Left ventricle myocardium superior (tissue), 1 donor: ENCODE measurements at regions not wholly inside any gene's neighbourhood (a gene's known extent, or its start where the extent isn't known, plus 50 kb on each side); places are given as distances from the start of the nearest gene placed in this dataset.

Source experiments
- ATAC-seq: fragments of 200-7000 bp; cut with Tn5 transposase; one replicate; pipeline ENCODE4 v1.9.1; 2020; ENCODE audit warnings: mild to moderate bottlenecking, moderate library complexity
- DNase-seq: peaks from one replicate; pipeline ENCODE4 v3.0.0-alpha.2; 2020
- intact Hi-C: fragments of 100-400 bp; cut with micrococcal nuclease; formaldehyde crosslinking; loops from one replicate; pipeline ENCODE4 v1.11.0; 2022
- donor health status: DM: no; HTN: yes; CAD: no; lungs with severe emphysema.

DNA sequence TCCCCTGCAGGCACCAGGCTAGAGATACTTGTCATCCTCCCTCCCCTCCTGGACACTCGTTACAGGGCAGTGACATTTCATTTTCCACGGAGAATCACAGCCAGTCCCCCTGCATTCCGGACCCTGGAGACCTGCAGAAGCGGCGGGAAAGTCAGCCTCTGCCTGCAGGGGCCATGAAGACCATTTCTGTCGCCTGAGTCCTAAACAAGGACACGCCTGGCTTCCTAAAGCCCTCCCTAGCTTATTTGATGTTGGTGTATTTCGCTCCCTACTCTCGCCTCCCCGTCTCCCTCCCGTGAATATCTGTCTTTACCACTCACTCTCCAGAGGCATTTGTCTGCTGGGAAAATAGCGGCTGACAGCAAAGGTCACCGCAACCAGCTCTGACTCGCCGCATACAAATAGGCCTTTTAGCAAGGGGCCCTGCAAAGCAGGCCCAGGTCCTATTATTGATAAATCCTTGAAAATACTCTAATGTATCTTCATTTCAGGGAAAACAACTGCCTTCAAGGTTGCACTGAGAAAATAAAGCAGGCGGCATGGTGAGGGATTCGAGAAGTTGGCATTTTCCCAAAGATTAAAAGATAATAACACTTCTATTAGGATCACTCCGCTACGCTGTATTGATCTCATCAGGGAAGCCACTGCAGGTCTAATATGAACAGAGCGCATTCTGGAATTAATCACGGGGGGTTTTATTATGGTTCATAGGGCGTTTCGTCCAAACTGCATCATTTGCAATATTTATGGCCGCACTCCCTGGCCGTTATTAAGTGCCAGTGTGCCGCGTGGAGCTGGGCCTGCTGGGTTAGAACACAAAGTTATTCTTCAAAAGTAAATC lies 447.1 kb upstream of the CDH5 start:
- DNase-seq, result no peak
- intact Hi-C loops, result no loop called here
- no peak for ATAC-seq

GRCh38 chr16:65917466-65917865 lies 449.0 kb upstream of the CDH5 start:
- intact Hi-C loops, result no loop called here
- no peak for ATAC-seq
- DNase-seq, result no peak

DNA sequence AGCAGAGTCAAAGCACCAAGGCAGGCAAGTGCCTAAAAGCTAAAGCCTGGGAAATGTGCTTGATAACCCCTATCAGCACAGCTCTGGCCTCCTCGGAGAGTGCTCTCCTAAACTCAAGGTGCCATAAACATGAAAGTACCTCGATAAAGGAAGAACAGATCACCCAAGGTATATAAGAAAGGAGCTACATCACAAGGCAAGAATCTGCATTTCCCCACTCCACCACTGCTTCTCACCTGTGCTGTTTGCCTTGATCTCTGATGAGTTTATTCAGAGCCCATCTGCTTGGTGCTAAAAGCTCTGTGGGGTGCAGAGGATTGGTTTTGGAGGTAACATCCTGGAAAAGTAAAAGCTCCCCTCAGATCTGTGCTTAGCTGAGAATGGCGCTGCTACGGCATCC lies 449.5 kb upstream of the CDH5 start:
- no peak for ATAC-seq
- intact Hi-C loops, result no loop called here
- no peak for DNase-seq

DNA sequence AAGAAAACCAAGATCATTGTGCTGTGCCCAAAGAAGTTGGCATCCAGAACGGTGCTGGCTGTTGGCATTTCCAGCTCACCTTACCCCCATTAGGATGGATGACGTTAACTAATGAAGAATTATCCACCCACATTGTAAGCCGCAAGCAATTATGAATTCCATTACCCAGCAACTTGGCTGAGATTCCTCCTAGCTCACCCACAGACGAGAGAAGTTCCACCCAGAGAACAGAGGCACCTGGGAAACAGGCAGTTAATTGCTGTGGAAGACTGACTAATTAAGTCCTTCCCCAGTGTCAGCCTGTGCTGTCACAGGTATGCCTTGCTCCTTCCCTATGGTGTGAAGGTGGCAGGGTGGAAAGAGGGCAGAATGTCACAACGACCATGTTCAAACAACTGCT lies 456.2 kb upstream of the CDH5 start:
- no peak for ATAC-seq
- DNase-seq, result no peak
- intact Hi-C loops, result no loop called here

DNA sequence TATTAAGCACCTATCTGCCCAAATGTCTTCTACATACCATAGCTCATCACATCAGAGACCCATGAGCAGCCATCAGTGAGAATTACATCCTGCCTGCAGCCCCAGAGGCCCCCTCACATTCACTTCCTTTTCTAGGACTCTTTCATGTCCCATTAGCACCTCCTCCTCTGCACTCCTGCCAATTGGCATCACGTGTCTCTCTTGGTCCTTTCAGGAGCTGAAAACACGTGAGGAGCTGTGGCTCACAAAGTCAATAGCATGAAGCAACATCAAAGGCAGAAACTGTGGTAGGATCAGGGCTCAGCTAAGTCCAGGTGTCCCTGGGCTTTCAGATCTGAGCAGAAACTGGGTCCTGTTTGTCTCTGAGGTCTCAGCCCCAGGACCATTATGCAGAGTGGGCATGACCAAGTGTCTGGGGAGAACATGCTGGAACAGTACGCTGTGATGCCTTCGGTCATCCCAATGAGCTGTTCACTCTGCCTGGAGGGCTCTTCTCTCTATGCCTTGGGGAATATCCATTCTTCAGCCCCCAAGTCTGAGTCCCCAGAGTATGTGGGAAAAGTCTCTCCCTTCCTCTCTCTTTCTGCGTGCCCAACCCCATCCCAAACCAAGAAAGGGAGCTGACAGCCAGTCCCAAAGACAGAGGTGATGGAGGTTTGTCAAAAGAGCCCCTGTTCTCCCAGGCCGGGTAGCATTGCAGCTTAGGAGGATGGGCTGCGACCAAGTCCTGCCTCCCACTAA lies 457.0 kb upstream of the CDH5 start:
- intact Hi-C loops, result no loop called here
- ATAC-seq, result no peak

GRCh38 chr16:65908568-65908967 lies 457.9 kb upstream of the CDH5 start:
- no peak for ATAC-seq
- intact Hi-C loops, result no loop called here
- DNase-seq, result no peak

More for the DNA sequence above, 457.0 kb upstream of the CDH5 start:
- no peak for DNase-seq

DNA sequence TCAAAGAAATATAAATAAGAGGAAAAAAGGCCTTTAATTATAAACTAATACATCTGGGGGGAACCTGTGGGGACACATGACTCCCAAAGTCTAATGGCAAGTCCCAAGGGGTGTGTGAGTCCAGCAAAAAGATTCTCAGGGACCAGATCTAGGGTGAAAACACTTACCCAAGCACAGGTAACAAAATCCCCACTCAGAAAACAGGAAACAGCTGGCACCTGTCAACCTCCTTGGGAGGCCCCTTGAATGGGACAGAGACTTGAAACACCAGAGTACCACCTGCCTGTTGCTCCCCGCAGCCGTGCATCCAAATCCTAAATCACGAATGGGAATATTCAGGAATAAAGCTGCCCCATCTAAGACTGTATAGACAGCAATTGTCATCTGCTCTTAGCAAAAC lies 461.2 kb upstream of the CDH5 start:
- DNase-seq (no peak), ATAC-seq (no peak)
- intact Hi-C loops, result no loop called here

DNA sequence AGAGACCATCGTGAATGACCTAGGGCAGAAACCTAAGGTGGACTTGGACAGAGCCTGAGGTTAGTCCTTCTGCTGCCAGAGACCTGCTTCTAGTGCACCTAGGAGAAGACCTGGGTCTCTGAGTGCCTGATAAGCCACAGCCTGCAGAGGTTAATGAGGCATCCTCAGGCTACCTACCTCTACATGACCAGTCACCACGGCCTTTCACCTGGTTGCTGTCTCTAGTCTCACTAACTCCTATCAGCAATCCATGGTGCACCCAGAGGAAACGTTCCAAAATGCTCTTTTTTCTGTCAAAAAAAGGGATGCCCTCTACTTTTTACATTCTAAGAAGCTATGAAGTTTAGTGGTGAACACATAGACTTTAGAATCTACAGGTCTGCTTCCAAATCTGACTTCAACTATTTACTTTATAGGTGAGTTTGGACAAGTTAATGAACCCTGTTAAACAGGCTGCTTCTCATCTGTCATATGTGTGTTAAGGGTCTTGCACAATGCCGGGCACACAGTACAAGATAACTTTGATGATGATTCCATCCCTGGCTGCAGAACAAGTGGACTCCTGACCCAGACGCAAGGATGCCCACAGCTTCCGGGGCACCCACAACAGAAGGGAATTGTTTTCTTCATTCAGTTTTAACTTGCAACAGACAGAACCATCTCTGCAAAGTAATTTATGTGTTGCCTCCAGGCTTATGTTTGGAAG lies 469.9 kb upstream of the CDH5 start:
- intact Hi-C loops, result no loop called here
- ATAC-seq (no peak), DNase-seq (no peak)

- DNase-seq (no peak), ATAC-seq (no peak)
- intact Hi-C loops, result no loop called here
Measured at GRCh38 chr16:65895906-65896305, 470.6 kb upstream of the CDH5 start.

DNA sequence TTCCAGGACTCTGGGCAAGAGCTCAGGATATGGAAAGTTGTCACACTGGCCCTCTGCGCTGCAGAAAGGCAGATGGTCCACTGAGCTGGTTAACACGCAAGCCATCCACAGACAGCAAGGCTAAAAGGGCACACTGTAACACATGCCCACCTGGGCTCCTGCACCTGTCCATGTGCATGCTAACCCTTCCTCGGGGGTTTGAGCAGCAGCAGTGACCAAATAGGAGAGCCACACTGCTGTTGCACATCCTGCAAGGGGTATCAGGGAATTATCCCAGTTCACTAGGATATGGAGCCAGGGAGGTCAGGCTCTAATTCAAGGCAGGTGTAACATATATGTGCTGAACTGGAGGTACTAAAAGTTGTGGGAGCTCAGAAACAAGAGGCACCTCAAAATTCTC lies 471.0 kb upstream of the CDH5 start:
- intact Hi-C loops, result no loop called here
- DNase-seq (no peak), ATAC-seq (no peak)

DNA sequence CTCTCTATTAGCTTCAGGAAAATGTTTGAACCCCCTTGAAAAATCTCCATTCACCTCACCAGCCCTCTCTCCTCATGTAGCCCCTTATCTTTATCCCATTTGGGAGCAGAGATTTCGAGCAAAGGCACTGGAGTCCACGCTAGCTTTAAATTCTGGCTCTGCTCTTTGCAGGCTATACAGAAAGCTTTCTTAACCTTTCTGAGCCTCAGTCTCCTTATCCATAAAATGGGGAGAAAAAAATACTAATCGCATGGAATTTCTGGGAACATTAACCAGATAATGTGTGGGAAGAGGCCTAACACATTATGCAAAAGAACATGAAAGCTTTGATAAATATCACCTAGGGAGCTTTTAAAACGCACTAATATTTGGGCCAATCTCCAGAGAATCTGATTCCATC lies 476.3 kb upstream of the CDH5 start:
- intact Hi-C loops, result no loop called here
- ATAC-seq (no peak), DNase-seq (no peak)

- intact Hi-C loops, result no loop called here
- DNase-seq (no peak), ATAC-seq (no peak)
Measured at GRCh38 chr16:65889533-65889966, 476.9 kb upstream of the CDH5 start.

GRCh38 chr16:65888201-65888600 lies 478.3 kb upstream of the CDH5 start:
- DNase-seq, result no peak
- intact Hi-C loops, result no loop called here

DNA sequence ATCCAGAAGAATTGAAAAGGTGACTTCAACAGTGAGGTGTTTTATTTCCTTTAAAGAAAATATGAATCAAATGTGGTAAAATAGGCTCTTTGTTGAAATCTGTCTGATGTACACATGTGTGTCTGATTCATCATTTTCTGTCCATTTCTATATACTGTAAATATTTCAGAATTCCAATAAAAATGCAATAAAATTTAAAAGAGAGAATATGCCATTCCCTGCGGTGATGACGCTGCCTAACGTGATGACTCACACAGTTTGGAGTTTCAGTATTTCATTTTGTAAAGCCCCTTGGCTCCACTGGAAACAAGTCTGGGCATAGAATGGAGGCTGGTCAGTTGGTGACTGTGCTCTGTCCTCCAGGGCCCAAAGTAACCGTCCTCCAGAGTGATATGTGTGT lies 482.5 kb upstream of the CDH5 start:
- DNase-seq, result no peak
- no peak for ATAC-seq
- intact Hi-C loops, result no loop called here

More at GRCh38 chr16:65888201-65888600, 478.3 kb upstream of the CDH5 start:
- no peak for ATAC-seq

- intact Hi-C loops, result no loop called here
- ATAC-seq, result no peak
- no peak for DNase-seq
Measured at GRCh38 chr16:65878347-65878746, 488.1 kb upstream of the CDH5 start.

DNA sequence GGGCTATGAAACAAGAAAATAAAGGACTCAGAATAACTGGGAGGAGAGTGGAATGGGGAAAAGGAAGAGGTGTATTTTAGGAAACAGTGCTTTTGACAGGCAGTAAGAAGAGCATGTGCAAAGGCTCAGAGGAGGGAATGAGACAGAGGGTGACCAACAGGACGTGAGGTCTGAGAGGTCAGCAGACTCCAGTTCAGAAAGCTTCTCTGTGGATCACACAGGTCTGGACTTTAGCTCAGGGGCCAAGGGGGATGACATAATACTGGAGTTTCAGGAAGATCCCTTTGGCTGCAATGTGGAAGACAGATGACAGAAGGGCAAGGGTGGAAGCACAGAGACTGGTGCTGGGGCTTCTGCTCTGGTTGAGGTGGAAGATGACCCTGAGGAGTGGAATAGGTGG lies 489.9 kb upstream of the CDH5 start:
- ATAC-seq (no peak), DNase-seq (no peak)
- intact Hi-C loops, result no loop called here

DNA sequence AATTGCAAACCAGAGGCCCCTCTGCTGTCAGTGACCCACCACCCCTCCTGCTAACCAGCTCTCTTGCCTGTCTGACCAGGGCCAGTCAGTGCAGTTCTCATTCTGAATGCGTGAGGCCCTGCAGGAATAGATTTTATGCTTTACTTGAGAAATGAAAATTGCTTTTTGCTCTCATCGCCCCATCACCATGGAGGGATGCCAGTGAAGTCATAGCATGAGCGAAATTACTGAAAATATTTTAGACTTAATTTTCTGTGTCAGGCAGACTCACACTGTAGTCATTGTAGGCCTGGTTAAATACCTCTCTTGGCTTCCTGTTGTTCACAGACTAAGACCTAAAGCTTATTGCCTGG lies 490.5 kb upstream of the CDH5 start:
- no peak for ATAC-seq
- no peak for DNase-seq
- intact Hi-C loops, result no loop called here

- intact Hi-C loops, result no loop called here
Measured at GRCh38 chr16:65875381-65876055, 491.0 kb upstream of the CDH5 start.

DNA sequence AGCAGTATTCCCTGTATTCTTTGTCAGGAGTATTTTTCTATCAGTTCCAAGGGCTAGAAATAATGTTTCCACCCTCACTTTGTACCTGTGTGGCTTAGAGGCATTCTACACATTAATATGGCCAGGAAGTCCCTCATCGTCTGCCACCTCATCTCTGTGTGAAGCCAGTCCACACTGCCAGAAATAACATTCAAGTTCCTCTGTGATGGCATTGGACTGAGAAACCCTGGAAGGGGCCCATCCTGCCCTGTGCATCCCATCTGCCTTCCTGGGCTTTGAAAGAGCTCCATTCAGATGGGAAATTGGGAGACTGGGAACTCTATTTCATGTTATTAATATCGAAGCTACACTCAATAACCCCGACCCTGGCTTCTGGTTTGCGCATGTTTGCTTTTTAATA lies 497.2 kb upstream of the CDH5 start:
- DNase-seq (no peak), ATAC-seq (no peak)
- intact Hi-C loops, result no loop called here

More at GRCh38 chr16:65875381-65876055, 491.0 kb upstream of the CDH5 start:
- ATAC-seq (no peak), DNase-seq (no peak)
